GM23338 (cell line): ENCODE measurements at regions not wholly inside any gene's neighbourhood (a gene's known extent, or its start where the extent isn't known, plus 50 kb on each side); places are given as distances from the start of the nearest gene placed in this dataset.

Experiments used
- ATAC-seq: fragments of 200-7000 bp; cut with Tn5 transposase; 3 replicates; pipeline ENCODE4 v1.9.1; 2020
- DNase-seq: peaks from one replicate; pipeline ENCODE4 v3.0.0-alpha.2; 2015; ENCODE audit warnings: low spot score
- H2AFZ ChIP-seq: fragments of 200-600 bp; sonication (generic); 2 replicates; pipeline ENCODE4 v1.8.0; 2016; ENCODE audit warnings: antibody characterized with exemption, mild to moderate bottlenecking, moderate library complexity
- H3F3A ChIP-seq: fragments of 200-600 bp; sonication (generic); replicated peaks from 2 replicates; pipeline ENCODE4 v1.8.0; 2017; ENCODE audit warnings: antibody characterized with exemption, mixed run types, low read depth
- H3K27ac ChIP-seq: fragments of 200-600 bp; sonication (generic); 2 replicates; pipeline ENCODE4 v1.6.1; 2016; ENCODE audit warnings: low read depth
- H3K27me3 ChIP-seq: fragments of 200-600 bp; sonication (generic); 2 replicates; pipeline ENCODE4 v1.8.0; 2016; ENCODE audit warnings: mild to moderate bottlenecking, mixed run types, moderate library complexity; ENCODE audit not compliant: insufficient read depth
- H3K36me3 ChIP-seq: fragments of 200-600 bp; sonication (generic); 2 replicates; pipeline ENCODE4 v1.8.0; 2016; ENCODE audit warnings: mild to moderate bottlenecking; ENCODE audit not compliant: insufficient read depth
- H3K4me1 ChIP-seq: fragments of 200-600 bp; sonication (generic); 2 replicates; pipeline ENCODE4 v1.8.0; 2016; ENCODE audit warnings: mild to moderate bottlenecking, moderate library complexity; ENCODE audit not compliant: insufficient read depth
- H3K4me2 ChIP-seq: fragments of 200-600 bp; sonication (generic); 2 replicates; pipeline ENCODE4 v1.7.1; 2017; ENCODE audit warnings: mixed run types
- H3K4me3 ChIP-seq: fragments of 200-600 bp; sonication (generic); 2 replicates; pipeline ENCODE4 v1.6.1; 2016; ENCODE audit warnings: mixed run types
- H3K79me2 ChIP-seq: fragments of 200-600 bp; sonication (generic); replicated peaks from 2 replicates; pipeline ENCODE4 v1.8.0; 2017; ENCODE audit warnings: mild to moderate bottlenecking; ENCODE audit not compliant: insufficient read depth
- H3K9me2 ChIP-seq: fragments of 200-600 bp; sonication (generic); 2 replicates; pipeline ENCODE4 v1.8.0; 2017; ENCODE audit not compliant: insufficient read depth
- H4K20me1 ChIP-seq: fragments of 200-600 bp; sonication (generic); replicated peaks from 2 replicates; pipeline ENCODE4 v1.8.0; 2017; ENCODE audit warnings: mild to moderate bottlenecking; ENCODE audit not compliant: insufficient read depth
- H3K27ac Mint-ChIP-seq: 2 replicates; pipeline ENCODE4 v1.8.0; 2020; ENCODE audit warnings: inconsistent platforms, mild to moderate bottlenecking, moderate library complexity, mixed read lengths
- H3K27me3 Mint-ChIP-seq: 3 replicates; pipeline ENCODE4 v1.8.0; 2022; ENCODE audit warnings: low read depth, mild to moderate bottlenecking, moderate library complexity, mixed read lengths, inconsistent platforms; ENCODE audit not compliant: insufficient read depth, poor library complexity
- H3K36me3 Mint-ChIP-seq: 3 replicates; pipeline ENCODE4 v1.8.0; 2021; ENCODE audit warnings: low read depth, mild to moderate bottlenecking, inconsistent platforms, moderate library complexity, mixed read lengths
- H3K4me1 Mint-ChIP-seq: 3 replicates; pipeline ENCODE4 v1.8.0; 2020; ENCODE audit warnings: mild to moderate bottlenecking, inconsistent platforms, mixed read lengths
- H3K4me3 Mint-ChIP-seq: 3 replicates; pipeline ENCODE4 v1.8.0; 2021; ENCODE audit warnings: moderate library complexity, mild to moderate bottlenecking, inconsistent platforms, mixed read lengths
- H3K9me3 Mint-ChIP-seq: 3 replicates; pipeline ENCODE4 v1.8.0; 2020; ENCODE audit warnings: moderate library complexity, mild to moderate bottlenecking, inconsistent platforms, mixed read lengths
- CREB1 ChIP-seq: fragments of 250-450 bp; sonication (Bioruptor Pico); IDR thresholded peaks from 2 replicates; pipeline ENCODE4 v1.5.0; 2020; ENCODE audit warnings: low read depth, mild to moderate bottlenecking, moderate library complexity
- CTCF ChIP-seq, 2 experiments: fragments of 200-600 bp in 1 of 2; sonication (generic) in 1 of 2; conservative IDR thresholded peaks; 2 replicates each; pipeline versions ENCODE4 v1.5.1 to v1.6.1; 2016 to 2017; ENCODE audit warnings: antibody characterized with exemption in 2 of 2, low read depth in 2 of 2, mild to moderate bottlenecking in 2 of 2, moderate library complexity in 1 of 2
- EZH2 ChIP-seq: fragments of 200-600 bp; sonication (generic); IDR thresholded peaks from one replicate; pipeline ENCODE4 v1.8.0; 2017; ENCODE audit warnings: antibody characterized with exemption, mild to moderate bottlenecking, low read depth; ENCODE audit not compliant: unreplicated experiment
- EZH2phosphoT487 ChIP-seq: fragments of 200-600 bp; sonication (generic); IDR thresholded peaks from one replicate; pipeline ENCODE4 v1.8.1; 2018; ENCODE audit warnings: antibody characterized with exemption; ENCODE audit not compliant: unreplicated experiment
- JUNB ChIP-seq: IDR thresholded peaks from one replicate; pipeline ENCODE4 v1.6.1; 2016; ENCODE audit warnings: antibody characterized with exemption; ENCODE audit not compliant: unreplicated experiment
- NANOG ChIP-seq: IDR thresholded peaks from 2 replicates; pipeline ENCODE4 v1.6.1; 2016; ENCODE audit warnings: antibody characterized with exemption, borderline replicate concordance
- POLR2AphosphoS5 ChIP-seq: IDR thresholded peaks from 2 replicates; pipeline ENCODE4 v1.6.1; 2016; ENCODE audit warnings: antibody characterized with exemption, low read depth
- ZNF114 ChIP-seq: fragments of 250-450 bp; sonication (Bioruptor Pico); IDR thresholded peaks from 2 replicates; pipeline ENCODE4 v1.5.0; 2020; ENCODE audit warnings: mild to moderate bottlenecking, moderate library complexity
- ZNF331 ChIP-seq: fragments of 250-450 bp; sonication (Bioruptor Pico); IDR thresholded peaks from 2 replicates; pipeline ENCODE4 v1.5.0; 2020; ENCODE audit warnings: low read depth, mild to moderate bottlenecking, moderate library complexity
- ZNF462 ChIP-seq: fragments of 250-450 bp; sonication (Bioruptor Pico); IDR thresholded peaks from 2 replicates; pipeline ENCODE4 v1.5.0; 2020; ENCODE audit warnings: mild to moderate bottlenecking, moderate library complexity

GRCh38 chr7:81233208-81233940 lies 314.5 kb upstream of the SEMA3C start:
- H3K4me1 Mint-ChIP-seq: peaks cover 15% of the 10 kb centered on the region
- H3K27ac ChIP-seq: no peak overlapping the region
- H3K79me2 ChIP-seq: no peaks in the 10 kb centered on the region
- no peak overlapping the region for H3K4me3 Mint-ChIP-seq
- H3K9me2 ChIP-seq: no peaks in the 10 kb centered on the region
- H3K36me3 ChIP-seq: no peaks in the 10 kb centered on the region
- no peaks in the 10 kb centered on the region for H3K27me3 ChIP-seq
- no peak overlapping the region for H3K4me3 ChIP-seq
- H3K4me2 ChIP-seq: no peak overlapping the region
- no peaks in the 10 kb centered on the region for H4K20me1 ChIP-seq
- H3K27ac Mint-ChIP-seq: no peak overlapping the region
- peaks cover 17% of the 10 kb centered on the region for H3K4me1 ChIP-seq
- DNase-seq (no peak), ATAC-seq (no peak)
- H3K9me3 Mint-ChIP-seq: peaks cover 4% of the 10 kb centered on the region; the same call in 2 of the 3 replicates
- H2AFZ ChIP-seq: no peak overlapping the region
- H3K27me3 Mint-ChIP-seq: no peaks in the 10 kb centered on the region
- no peak for TF ChIP-seq JUNB
- no peak for TF ChIP-seq EZH2
- H3F3A ChIP-seq: no peaks in the 10 kb centered on the region
- H3K36me3 Mint-ChIP-seq: no peaks in the 10 kb centered on the region; the same call in 2 of the 3 replicates

GRCh38 chr7:81232084-81232799 lies 313.4 kb upstream of the SEMA3C start:
- H3K4me3 ChIP-seq: no peak overlapping the region
- H3K79me2 ChIP-seq: no peaks in the 10 kb centered on the region
- no peak overlapping the region for H3K4me2 ChIP-seq
- H3K27ac ChIP-seq: no peak overlapping the region
- peaks cover 15% of the 10 kb centered on the region for H3K4me1 Mint-ChIP-seq
- no peaks in the 10 kb centered on the region for H3K9me2 ChIP-seq
- no peaks in the 10 kb centered on the region for H3K27me3 Mint-ChIP-seq
- H3K4me3 Mint-ChIP-seq: no peak overlapping the region
- no peaks in the 10 kb centered on the region for H4K20me1 ChIP-seq
- peaks cover 17% of the 10 kb centered on the region for H3K4me1 ChIP-seq
- H2AFZ ChIP-seq: no peak overlapping the region
- H3F3A ChIP-seq: no peaks in the 10 kb centered on the region
- H3K27me3 ChIP-seq: no peaks in the 10 kb centered on the region
- peaks cover 4% of the 10 kb centered on the region; the same call in 2 of the 3 replicates for H3K9me3 Mint-ChIP-seq
- ATAC-seq (no peak), DNase-seq (no peak)
- H3K27ac Mint-ChIP-seq: no peak overlapping the region
- H3K36me3 ChIP-seq: no peaks in the 10 kb centered on the region
- H3K36me3 Mint-ChIP-seq: no peaks in the 10 kb centered on the region; the same call in 2 of the 3 replicates
- TF ChIP-seq CTCF (conservative IDR thresholded peaks at IDR 0.05; ENCODE audit: low read depth in 2 of 2) (no peak), ZNF114 (CRISPR knock-in tag) (no peak), ZNF331 (CRISPR knock-in tag) (no peak), JUNB (no peak), EZH2 (no peak), POLR2AphosphoS5 (no peak), ZNF462 (CRISPR knock-in tag) (no peak), CREB1 (no peak), NANOG (no peak), EZH2phosphoT487 (no peak)
